Neuronal stem cell (in vitro differentiated cells): ENCODE measurements at regions not wholly inside any gene's neighbourhood (a gene's known extent, or its start where the extent isn't known, plus 50 kb on each side); places are given as distances from the start of the nearest gene placed in this dataset.

Experiments used
- DNase-seq: peaks from one replicate; pipeline ENCODE4 v3.0.0-alpha.2; 2013; ENCODE audit warnings: low spot score
- H2AFZ ChIP-seq: one replicate; pipeline ENCODE4 v1.6.1; 2013; ENCODE audit warnings: mild to moderate bottlenecking, low read length, inconsistent platforms
- H2AK5ac ChIP-seq: 2 replicates; pipeline ENCODE4 v1.6.1; 2013; ENCODE audit warnings: low read depth, mild to moderate bottlenecking, inconsistent platforms, low read length, moderate library complexity, mixed read lengths
- H2BK120ac ChIP-seq: 2 replicates; pipeline ENCODE4 v1.6.1; 2013; ENCODE audit warnings: low read depth, mild to moderate bottlenecking, inconsistent platforms, low read length, moderate library complexity, mixed read lengths
- H2BK12ac ChIP-seq: one replicate; pipeline ENCODE4 v1.6.1; 2013; ENCODE audit warnings: low read length, inconsistent platforms
- H2BK15ac ChIP-seq: 2 replicates; pipeline ENCODE4 v1.6.1; 2013; ENCODE audit warnings: mild to moderate bottlenecking, low read length, inconsistent platforms, mixed read lengths
- H2BK5ac ChIP-seq: one replicate; pipeline ENCODE4 v1.6.1; 2013; ENCODE audit warnings: inconsistent platforms, mild to moderate bottlenecking, low read length, moderate library complexity
- H3K14ac ChIP-seq: one replicate; pipeline ENCODE4 v1.6.1; 2013; ENCODE audit warnings: low read length, inconsistent platforms
- H3K18ac ChIP-seq: 2 replicates; pipeline ENCODE4 v1.6.1; 2013; ENCODE audit warnings: low read length, inconsistent platforms
- H3K23ac ChIP-seq: 2 replicates; pipeline ENCODE4 v1.6.1; 2013; ENCODE audit warnings: low read depth, mild to moderate bottlenecking, mixed read lengths, low read length, inconsistent platforms; ENCODE audit not compliant: poor library complexity
- H3K27ac ChIP-seq: replicated peaks from 3 replicates; pipeline ENCODE4 v1.5.1; 2013; ENCODE audit warnings: low read length, inconsistent platforms
- H3K27me3 ChIP-seq, 3 experiments: 2 replicates each; pipeline ENCODE4 v1.6.1; 2013; ENCODE audit warnings: low read length in 3 of 3, mild to moderate bottlenecking in 2 of 3, inconsistent platforms in 1 of 3, low read depth in 1 of 3, mixed read lengths in 1 of 3, moderate library complexity in 1 of 3; ENCODE audit not compliant: control insufficient read depth in 3 of 3, insufficient read depth in 3 of 3
- H3K36me3 ChIP-seq, 2 donors: replicated peaks in 1 of 2; 2 replicates each; pipeline ENCODE4 v1.6.1; 2013; ENCODE audit warnings: low read length in 2 of 2; ENCODE audit not compliant: control insufficient read depth in 2 of 2, insufficient read depth in 2 of 2
- H3K4ac ChIP-seq: 2 replicates; pipeline ENCODE4 v1.6.1; 2013; ENCODE audit warnings: inconsistent platforms, mild to moderate bottlenecking, low read length, moderate library complexity
- H3K4me1 ChIP-seq, 2 donors: 1 replicate in 1 of 2; 2 replicates in 1 of 2; pipeline ENCODE4 v1.6.1; 2013; ENCODE audit warnings: low read length in 2 of 2, low read depth in 1 of 2; ENCODE audit not compliant: control insufficient read depth in 2 of 2, insufficient read depth in 1 of 2
- H3K4me2 ChIP-seq: one replicate; pipeline ENCODE4 v1.6.1; 2013; ENCODE audit warnings: mild to moderate bottlenecking, low read length, inconsistent platforms; ENCODE audit not compliant: insufficient read depth, poor library complexity, severe bottlenecking
- H3K4me3 ChIP-seq, 2 donors: 2 replicates each; pipeline ENCODE4 v1.5.1; 2013; ENCODE audit warnings: low read length in 2 of 2, mild to moderate bottlenecking in 2 of 2, inconsistent platforms in 1 of 2, moderate library complexity in 1 of 2
- H3K79me1 ChIP-seq: one replicate; pipeline ENCODE4 v1.6.1; 2013; ENCODE audit warnings: low read depth, mild to moderate bottlenecking, inconsistent platforms, low read length, moderate library complexity
- H3K9ac ChIP-seq: one replicate; pipeline ENCODE4 v1.6.1; 2013; ENCODE audit warnings: mild to moderate bottlenecking, low read depth, low read length, inconsistent platforms; ENCODE audit not compliant: poor library complexity
- H3K9me3 ChIP-seq, 2 donors: replicated peaks in 1 of 2; 2 replicates each; pipeline versions ENCODE3 to v1.6.1; 2013; ENCODE audit warnings: low read length in 2 of 2, mild to moderate bottlenecking in 2 of 2, inconsistent platforms in 1 of 2, low read depth in 1 of 2, mixed read lengths in 1 of 2, moderate library complexity in 1 of 2; ENCODE audit not compliant: control insufficient read depth in 2 of 2, insufficient read depth in 1 of 2
- H4K8ac ChIP-seq: one replicate; pipeline ENCODE4 v1.6.1; 2013; ENCODE audit warnings: low read depth, mild to moderate bottlenecking, inconsistent platforms, low read length, moderate library complexity
- H4K91ac ChIP-seq: one replicate; pipeline ENCODE4 v1.6.1; 2013; ENCODE audit warnings: low read length, low read depth, mild to moderate bottlenecking, inconsistent platforms; ENCODE audit not compliant: poor library complexity
- WGBS, 2 donors: extraction: QIAGEN DNeasy Blood & Tissue Kit; methylation state at CpG; one replicate each; pipeline ENCODE4 v1.1.7; 2013; ENCODE audit warnings: missing lambda C conversion rate in 2 of 2, mixed read lengths in 1 of 2; ENCODE audit not compliant: insufficient read length in 2 of 2, insufficient replicate concordance in 1 of 2; ENCODE audit errors: extremely low coverage in 2 of 2; 5-methylcytosine and 5-hydroxymethylcytosine counted together

- Histone ChIP-seq H3K14ac (no peak overlapping the region), H3K4ac (no peak overlapping the region), H3K27ac (no peak overlapping the region), H2BK120ac (no peak overlapping the region), H3K9me3 (no peaks in the 10 kb centered on the region), H4K8ac (no peak overlapping the region), H3K36me3 (no peaks in the 10 kb centered on the region), H3K4me1 (no peaks in the 10 kb centered on the region), H2BK5ac (no peak overlapping the region), H3K79me1 (no peaks in the 10 kb centered on the region), H3K4me3 (no peak overlapping the region), H3K23ac (no peak overlapping the region), H2AK5ac (no peak overlapping the region), H3K9ac (no peak overlapping the region), H3K4me2 (no peak overlapping the region), H3K27me3 (no peaks in the 10 kb centered on the region), H4K91ac (no peak overlapping the region), H2AFZ (no peak overlapping the region), H2BK12ac (no peak overlapping the region), H3K18ac (no peak overlapping the region), H2BK15ac (no peak overlapping the region)
- whole genome bisulfite sequencing, 2 donors = no CpG with 5 or more reads among the region's 5 CpGs
- no peak for DNase-seq
These were observed 798.4 kb upstream of the EEF2KMT start for GRCh38 chr16:5895976-5896375.

- Histone ChIP-seq H3K18ac (no peak overlapping the region), H3K27ac (no peak overlapping the region), H2AFZ (no peak overlapping the region), H3K4me2 (no peak overlapping the region), H3K9me3 (no peaks in the 10 kb centered on the region), H4K8ac (no peak overlapping the region), H3K9ac (no peak overlapping the region), H4K91ac (no peak overlapping the region), H3K4me3 (no peak overlapping the region), H3K14ac (no peak overlapping the region), H3K23ac (no peak overlapping the region), H3K4me1 (no peaks in the 10 kb centered on the region), H2BK12ac (no peak overlapping the region), H3K4ac (no peak overlapping the region), H3K79me1 (no peaks in the 10 kb centered on the region), H2BK15ac (no peak overlapping the region), H2BK5ac (no peak overlapping the region), H3K36me3 (no peaks in the 10 kb centered on the region), H2AK5ac (no peak overlapping the region), H3K27me3 (no peaks in the 10 kb centered on the region), H2BK120ac (no peak overlapping the region)
- WGBS, 2 donors = no CpG with 5 or more reads among the region's 4 CpGs
- DNase-seq = no peak
These were observed 797.5 kb upstream of the EEF2KMT start for GRCh38 chr16:5895137-5895536.

- Histone ChIP-seq H3K14ac (no peak overlapping the region), H3K4me1 (no peaks in the 10 kb centered on the region), H2AFZ (no peak overlapping the region), H3K23ac (no peak overlapping the region), H2BK12ac (no peak overlapping the region), H2AK5ac (no peak overlapping the region), H2BK5ac (no peak overlapping the region), H3K4me3 (no peak overlapping the region), H3K36me3 (no peaks in the 10 kb centered on the region), H3K4me2 (no peak overlapping the region), H2BK120ac (no peak overlapping the region), H3K27ac (no peak overlapping the region), H2BK15ac (no peak overlapping the region), H3K18ac (no peak overlapping the region), H4K8ac (no peak overlapping the region), H3K4ac (no peak overlapping the region), H3K27me3 (no peaks in the 10 kb centered on the region), H3K9me3 (no peaks in the 10 kb centered on the region), H3K79me1 (no peaks in the 10 kb centered on the region), H4K91ac (no peak overlapping the region), H3K9ac (no peak overlapping the region)
- WGBS, 2 donors = no CpG with 5 or more reads among the region's 7 CpGs
- no peak for DNase-seq
These were observed 793.7 kb upstream of the EEF2KMT start for GRCh38 chr16:5891296-5891695.

GRCh38 chr16:5885521-5885920, 787.9 kb upstream of the EEF2KMT start:
- H3K27ac ChIP-seq = no peak overlapping the region
- H3K4me2 ChIP-seq = no peak overlapping the region
- no peak overlapping the region for H2BK120ac ChIP-seq
- H3K9me3 ChIP-seq = no peaks in the 10 kb centered on the region
- no peak overlapping the region for H4K8ac ChIP-seq
- no peak overlapping the region for H4K91ac ChIP-seq
- no peak overlapping the region for H2AK5ac ChIP-seq
- no peak overlapping the region for H3K9ac ChIP-seq
- H3K14ac ChIP-seq = no peak overlapping the region
- no CpG with 5 or more reads among the region's 6 CpGs for WGBS, 2 donors
- no peaks in the 10 kb centered on the region for H3K27me3 ChIP-seq
- no peaks in the 10 kb centered on the region for H3K4me1 ChIP-seq
- H3K36me3 ChIP-seq = no peaks in the 10 kb centered on the region
- H3K18ac ChIP-seq = no peak overlapping the region
- DNase-seq = no peak
- no peak overlapping the region for H3K23ac ChIP-seq
- H3K79me1 ChIP-seq = no peaks in the 10 kb centered on the region
- H2BK15ac ChIP-seq = no peak overlapping the region
- no peak overlapping the region for H2AFZ ChIP-seq
- H3K4me3 ChIP-seq = no peak overlapping the region
- no peak overlapping the region for H2BK12ac ChIP-seq
- no peak overlapping the region for H2BK5ac ChIP-seq
- H3K4ac ChIP-seq = no peak overlapping the region
